ENCODE measurements at regions not wholly inside any gene's neighbourhood (a gene's known extent, or its start where the extent isn't known, plus 50 kb on each side); places are given as distances from the start of the nearest gene placed in this dataset. TPM values are rescaled to one million over a fixed set of nuclear protein-coding genes. Genes with fewer than 3 reads are reported as not detected.

Small RNA genes lying in the stretch of these regions (small RNA-seq; reads per million reads assigned to genes)
- gene RF00012, result not detected

Data from OCI-LY7 (cell line).